ENCODE measurements at regions not wholly inside any gene's neighbourhood (a gene's known extent, or its start where the extent isn't known, plus 50 kb on each side); places are given as distances from the start of the nearest gene placed in this dataset.

DNA sequence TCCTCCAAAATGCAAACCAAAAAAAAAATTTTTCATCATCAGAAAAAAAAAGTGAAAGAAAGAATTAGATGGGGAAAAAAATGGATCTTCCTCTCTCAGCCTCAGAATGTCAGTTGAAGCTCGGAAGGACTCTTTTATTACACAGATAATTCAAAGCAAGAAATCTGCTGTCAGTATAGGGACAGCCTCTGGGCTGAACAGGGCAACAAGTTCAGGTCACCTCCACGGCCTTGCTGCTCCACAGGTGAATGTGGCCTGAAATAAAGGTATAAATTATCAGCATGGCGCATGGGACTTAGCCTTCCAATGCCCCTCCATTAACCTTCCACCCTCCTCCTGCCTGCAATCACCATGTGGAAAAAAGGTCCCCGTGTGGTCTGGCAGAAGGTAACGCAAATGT, 316.8 kb upstream of the POU3F3 start:
- POLR2A ChIA-PET (ENCODE audit: low non-redundant PET): no interaction called here
- H3K27ac ChIP-seq: no peak overlapping the region
- no peak for DNase-seq (ENCODE audit: low spot score)
- TF ChIP-seq, protein P1, sequence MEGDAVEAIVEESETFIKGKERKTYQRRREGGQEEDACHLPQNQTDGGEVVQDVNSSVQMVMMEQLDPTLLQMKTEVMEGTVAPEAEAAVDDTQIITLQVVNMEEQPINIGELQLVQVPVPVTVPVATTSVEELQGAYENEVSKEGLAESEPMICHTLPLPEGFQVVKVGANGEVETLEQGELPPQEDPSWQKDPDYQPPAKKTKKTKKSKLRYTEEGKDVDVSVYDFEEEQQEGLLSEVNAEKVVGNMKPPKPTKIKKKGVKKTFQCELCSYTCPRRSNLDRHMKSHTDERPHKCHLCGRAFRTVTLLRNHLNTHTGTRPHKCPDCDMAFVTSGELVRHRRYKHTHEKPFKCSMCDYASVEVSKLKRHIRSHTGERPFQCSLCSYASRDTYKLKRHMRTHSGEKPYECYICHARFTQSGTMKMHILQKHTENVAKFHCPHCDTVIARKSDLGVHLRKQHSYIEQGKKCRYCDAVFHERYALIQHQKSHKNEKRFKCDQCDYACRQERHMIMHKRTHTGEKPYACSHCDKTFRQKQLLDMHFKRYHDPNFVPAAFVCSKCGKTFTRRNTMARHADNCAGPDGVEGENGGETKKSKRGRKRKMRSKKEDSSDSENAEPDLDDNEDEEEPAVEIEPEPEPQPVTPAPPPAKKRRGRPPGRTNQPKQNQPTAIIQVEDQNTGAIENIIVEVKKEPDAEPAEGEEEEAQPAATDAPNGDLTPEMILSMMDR (conservative IDR thresholded peaks at IDR 0.05; ENCODE audit: low read depth): no peak
- CTCF ChIA-PET: interaction anchor here (0.9 kb wide), 1 partner anchor 20 kb away, joined by 4 read pairs; no protein-coding TSS in a partner anchor

DNA sequence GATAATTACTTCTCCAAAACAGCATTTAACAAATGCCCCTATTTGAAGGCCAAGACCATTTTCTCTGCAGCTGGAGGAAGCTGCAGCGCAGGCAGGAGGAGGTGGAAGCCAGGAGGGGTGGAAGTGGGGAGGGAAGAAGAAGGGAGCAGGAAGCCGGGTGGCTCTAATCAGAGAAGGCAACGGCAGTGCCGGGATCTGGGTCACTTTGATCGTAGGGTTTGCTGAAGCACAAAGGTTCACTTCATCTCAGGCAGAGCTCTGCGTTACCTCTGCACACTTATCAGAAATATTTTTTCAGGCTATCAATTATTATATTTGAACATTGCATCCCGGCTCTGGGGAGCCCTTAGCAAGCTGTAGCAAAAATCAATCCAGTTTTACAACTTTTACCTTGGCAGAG, 315.8 kb upstream of the POU3F3 start:
- TF ChIP-seq, protein P1 (conservative IDR thresholded peaks at IDR 0.05; ENCODE audit: low read depth): no peak
- CTCF ChIA-PET: interaction anchor here (0.7 to 0.9 kb wide), 2 partner anchors 21 to 524 kb away, joined by 3 to 4 read pairs; no protein-coding TSS in a partner anchor
- no peak overlapping the region for H3K27ac ChIP-seq
- DNase-seq (ENCODE audit: low spot score): no peak
- POLR2A ChIA-PET (ENCODE audit: low non-redundant PET): no interaction called here

DNA sequence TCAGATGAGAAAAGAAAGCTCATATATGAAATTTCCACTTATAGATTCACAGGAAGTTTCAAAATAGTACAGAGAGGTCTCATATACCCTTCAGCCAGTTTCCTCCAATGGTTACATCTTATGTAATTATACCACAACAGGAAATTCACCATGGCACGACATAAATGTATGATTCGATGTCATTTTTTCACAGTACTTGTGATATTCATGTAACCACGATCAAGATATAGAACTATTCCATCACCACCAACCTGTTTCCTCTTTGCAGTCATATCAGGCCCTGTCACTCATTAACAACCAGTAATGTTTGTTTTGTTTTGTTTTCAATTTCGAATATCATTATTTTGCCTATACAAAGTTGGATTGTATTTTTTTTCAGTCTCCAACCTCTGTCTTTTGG, 314.3 kb upstream of the POU3F3 start:
- no peak for DNase-seq (ENCODE audit: low spot score)
- ChIA-PET CTCF (interaction anchor here (0.7 kb wide), 1 partner anchor 33 kb away, joined by 6 read pairs; no protein-coding TSS in a partner anchor), POLR2A (ENCODE audit: low non-redundant PET) (no interaction called here)
- H3K27ac ChIP-seq: no peak overlapping the region
- TF ChIP-seq, protein P1 (conservative IDR thresholded peaks at IDR 0.05; ENCODE audit: low read depth): no peak

- TF ChIP-seq, protein P1 (conservative IDR thresholded peaks at IDR 0.05; ENCODE audit: low read depth): no peak
- CTCF ChIA-PET: no interaction called here
- no peak for DNase-seq (ENCODE audit: low spot score)
Observed at GRCh38 chr2:104545055-104545454, 308.9 kb upstream of the POU3F3 start.

DNA sequence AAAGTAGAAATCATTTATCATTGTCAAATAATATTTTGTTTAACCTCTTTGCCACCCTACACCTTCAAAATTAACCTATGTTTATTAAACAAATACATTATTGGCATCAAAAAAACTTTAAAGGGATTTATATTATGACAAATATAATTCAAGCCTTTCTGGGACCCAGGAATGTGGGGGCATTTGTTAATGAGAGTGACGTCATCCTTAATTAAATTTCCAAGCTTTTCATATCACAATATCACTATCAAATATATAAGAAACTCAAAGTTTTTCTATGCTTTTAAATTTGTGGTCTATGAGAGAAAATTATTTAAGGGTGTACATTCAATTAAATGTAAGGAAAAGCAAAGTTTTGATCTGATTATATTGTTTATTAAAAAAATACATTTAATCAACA, 307.4 kb upstream of the POU3F3 start:
- H3K27ac ChIP-seq: no peak overlapping the region
- CTCF ChIA-PET: no interaction called here
- TF ChIP-seq, protein P1 (conservative IDR thresholded peaks at IDR 0.05; ENCODE audit: low read depth): no peak
- POLR2A ChIA-PET (ENCODE audit: low non-redundant PET): no interaction called here
- no peak for DNase-seq (ENCODE audit: low spot score)

More at GRCh38 chr2:104545055-104545454, 308.9 kb upstream of the POU3F3 start:
- POLR2A ChIA-PET (ENCODE audit: low non-redundant PET): no interaction called here
- H3K27ac ChIP-seq: no peak overlapping the region

DNA sequence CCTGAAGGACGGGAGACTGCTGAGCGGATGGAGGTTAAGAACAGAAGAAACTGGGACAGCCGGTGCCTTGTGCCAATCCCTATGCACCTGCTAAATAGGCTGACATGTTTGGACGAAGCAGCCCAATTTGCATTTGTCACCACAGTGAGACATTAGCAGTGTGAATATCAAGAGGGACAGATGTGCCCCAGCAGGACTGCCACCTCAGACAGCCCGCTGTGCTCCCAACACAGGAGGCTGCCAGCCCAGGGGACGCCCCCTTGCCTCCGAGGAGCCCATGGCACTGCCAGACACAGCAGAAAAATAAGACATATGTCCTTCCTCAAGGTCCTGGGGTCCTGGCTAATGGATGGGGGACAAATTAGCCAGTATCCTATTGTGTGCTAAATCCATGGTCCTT, 306.7 kb upstream of the POU3F3 start:
- TF ChIP-seq, protein P1 (conservative IDR thresholded peaks at IDR 0.05; ENCODE audit: low read depth): no peak
- no peak overlapping the region for H3K27ac ChIP-seq
- DNase-seq (ENCODE audit: low spot score): no peak
- CTCF ChIA-PET: interaction anchor here (0.7 kb wide), 1 partner anchor 13 kb away, joined by 6 read pairs; no protein-coding TSS in a partner anchor
- POLR2A ChIA-PET (ENCODE audit: low non-redundant PET): no interaction called here

- no peak overlapping the region for H3K27ac ChIP-seq
- ChIA-PET POLR2A (ENCODE audit: low non-redundant PET) (no interaction called here), CTCF (no interaction called here)
- DNase-seq (ENCODE audit: low spot score): no peak
- TF ChIP-seq, protein P1 (conservative IDR thresholded peaks at IDR 0.05; ENCODE audit: low read depth): no peak
Observed at GRCh38 chr2:104561251-104561650, 292.7 kb upstream of the POU3F3 start.

Measured in RWPE1 (cell line).